RWPE2 (cell line): ENCODE measurements at regions not wholly inside any gene's neighbourhood (a gene's known extent, or its start where the extent isn't known, plus 50 kb on each side); places are given as distances from the start of the nearest gene placed in this dataset.

Experiments used
- ATAC-seq: fragments of 200-7000 bp; cut with Tn5 transposase; 3 replicates; pipeline ENCODE4 v1.9.1; 2021; ENCODE audit warnings: low read depth
- DNase-seq: peaks from one replicate; pipeline ENCODE4 v3.0.0-alpha.2; 2020; ENCODE audit warnings: low spot score
- H3K27ac ChIP-seq: fragments of 450-650 bp; 2 replicates; pipeline ENCODE4 v1.5.1; 2017; ENCODE audit warnings: mild to moderate bottlenecking; ENCODE audit not compliant: poor library complexity, severe bottlenecking
- H3K27me3 ChIP-seq: fragments of 250-450 bp; sonication (Bioruptor Pico); 2 replicates; pipeline ENCODE4 v1.5.1; 2021; ENCODE audit warnings: mild to moderate bottlenecking, moderate library complexity; ENCODE audit not compliant: insufficient read depth, poor library complexity, severe bottlenecking
- H3K36me3 ChIP-seq: fragments of 250-450 bp; sonication (Bioruptor Pico); 2 replicates; pipeline ENCODE4 v1.5.1; 2020; ENCODE audit warnings: low read depth, mild to moderate bottlenecking, moderate library complexity
- H3K4me1 ChIP-seq: fragments of 250-450 bp; sonication (Bioruptor Pico); 2 replicates; pipeline ENCODE4 v1.5.1; 2021; ENCODE audit warnings: mild to moderate bottlenecking, moderate library complexity; ENCODE audit not compliant: insufficient read depth, poor library complexity, severe bottlenecking
- H3K4me3 ChIP-seq: fragments of 250-450 bp; sonication (Bioruptor Pico); 2 replicates; pipeline ENCODE4 v1.5.1; 2021; ENCODE audit warnings: mild to moderate bottlenecking, moderate library complexity; ENCODE audit not compliant: severe bottlenecking
- H3K9me3 ChIP-seq: fragments of 250-450 bp; sonication (Bioruptor Pico); 2 replicates; pipeline ENCODE4 v1.5.1; 2021; ENCODE audit warnings: mild to moderate bottlenecking, moderate library complexity; ENCODE audit not compliant: severe bottlenecking
- TF ChIP-seq, protein P1 (sequence below): fragments of 450-650 bp; IDR thresholded peaks from one replicate; pipeline ENCODE4 v1.5.1; 2017; ENCODE audit warnings: mild to moderate bottlenecking, moderate library complexity; ENCODE audit not compliant: poor library complexity, severe bottlenecking

DNA sequence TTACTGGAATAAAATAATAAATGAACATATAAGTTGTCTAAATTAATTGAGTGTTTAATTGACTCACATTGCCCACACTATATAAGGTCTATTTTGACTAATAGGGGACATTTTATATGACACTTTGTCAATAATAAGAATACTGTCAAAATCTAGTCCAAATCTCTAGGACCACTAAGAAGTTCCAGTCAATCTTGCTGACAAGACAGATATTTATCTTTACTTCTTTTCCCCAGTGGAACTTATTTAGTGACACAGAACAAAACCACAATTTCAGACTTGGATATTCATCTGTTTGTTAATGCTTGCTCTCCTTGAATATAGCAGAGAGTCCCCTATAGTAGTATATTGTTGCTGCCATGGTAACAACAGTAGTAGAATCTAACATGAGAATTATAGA is 954.6 kb upstream of the MANEA start:
- Histone ChIP-seq H3K27me3 (peaks cover 4% of the 10 kb centered on the region), H3K4me3 (no peak overlapping the region), H3K9me3 (no peaks in the 10 kb centered on the region), H3K36me3 (no peaks in the 10 kb centered on the region), H3K27ac (no peak overlapping the region), H3K4me1 (no peaks in the 10 kb centered on the region)
- no peak for ATAC-seq
- DNase-seq, result no peak
- TF ChIP-seq, protein P1, sequence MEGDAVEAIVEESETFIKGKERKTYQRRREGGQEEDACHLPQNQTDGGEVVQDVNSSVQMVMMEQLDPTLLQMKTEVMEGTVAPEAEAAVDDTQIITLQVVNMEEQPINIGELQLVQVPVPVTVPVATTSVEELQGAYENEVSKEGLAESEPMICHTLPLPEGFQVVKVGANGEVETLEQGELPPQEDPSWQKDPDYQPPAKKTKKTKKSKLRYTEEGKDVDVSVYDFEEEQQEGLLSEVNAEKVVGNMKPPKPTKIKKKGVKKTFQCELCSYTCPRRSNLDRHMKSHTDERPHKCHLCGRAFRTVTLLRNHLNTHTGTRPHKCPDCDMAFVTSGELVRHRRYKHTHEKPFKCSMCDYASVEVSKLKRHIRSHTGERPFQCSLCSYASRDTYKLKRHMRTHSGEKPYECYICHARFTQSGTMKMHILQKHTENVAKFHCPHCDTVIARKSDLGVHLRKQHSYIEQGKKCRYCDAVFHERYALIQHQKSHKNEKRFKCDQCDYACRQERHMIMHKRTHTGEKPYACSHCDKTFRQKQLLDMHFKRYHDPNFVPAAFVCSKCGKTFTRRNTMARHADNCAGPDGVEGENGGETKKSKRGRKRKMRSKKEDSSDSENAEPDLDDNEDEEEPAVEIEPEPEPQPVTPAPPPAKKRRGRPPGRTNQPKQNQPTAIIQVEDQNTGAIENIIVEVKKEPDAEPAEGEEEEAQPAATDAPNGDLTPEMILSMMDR, result no peak

DNA sequence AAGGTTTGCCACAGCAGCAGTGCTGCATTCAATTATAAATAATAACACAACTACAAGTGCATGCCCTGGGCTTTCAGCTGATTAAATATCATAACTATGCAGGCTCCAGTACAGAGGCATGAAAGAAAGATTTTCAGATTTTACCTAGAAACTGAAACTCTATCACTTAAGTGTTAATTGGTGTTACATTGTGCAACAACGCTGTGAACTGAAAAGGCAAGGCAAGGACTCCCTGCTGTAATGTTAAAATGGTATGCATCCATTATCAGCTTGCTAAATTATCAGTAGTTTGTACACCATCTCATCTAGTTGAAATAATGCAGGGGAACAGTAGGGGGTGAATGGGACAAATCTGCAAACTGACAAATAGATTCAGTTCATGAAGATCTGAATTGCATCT is 976.7 kb upstream of the MANEA start:
- DNase-seq (no peak), ATAC-seq (no peak)
- Histone ChIP-seq H3K4me1 (no peaks in the 10 kb centered on the region), H3K27ac (no peak overlapping the region), H3K27me3 (no peaks in the 10 kb centered on the region), H3K36me3 (no peaks in the 10 kb centered on the region), H3K4me3 (no peak overlapping the region), H3K9me3 (no peaks in the 10 kb centered on the region)
- TF ChIP-seq, protein P1, result no peak

DNA sequence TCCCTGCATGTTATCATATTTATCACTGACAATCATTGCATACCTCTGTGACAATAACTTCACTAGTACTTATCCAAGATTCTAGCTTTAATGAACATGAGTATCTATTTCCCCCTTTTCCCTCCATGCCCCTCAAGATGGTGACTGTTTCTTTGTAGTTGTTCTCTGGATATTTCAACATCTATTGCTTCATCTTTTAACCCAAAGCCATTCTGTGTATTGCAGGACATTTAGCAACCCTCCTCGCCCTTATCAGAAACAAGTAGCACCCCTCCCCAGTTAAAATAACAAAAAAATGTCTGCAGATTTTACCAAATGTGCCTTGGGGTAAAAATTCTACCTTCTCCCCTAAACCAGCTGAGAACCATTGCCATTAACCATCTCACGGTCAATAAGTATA is 979.8 kb upstream of the MANEA start:
- Histone ChIP-seq H3K4me3 (no peak overlapping the region), H3K9me3 (no peaks in the 10 kb centered on the region), H3K27me3 (no peaks in the 10 kb centered on the region), H3K36me3 (no peaks in the 10 kb centered on the region), H3K27ac (no peak overlapping the region), H3K4me1 (no peaks in the 10 kb centered on the region)
- TF ChIP-seq, protein P1, result no peak
- ATAC-seq (no peak), DNase-seq (no peak)

DNA sequence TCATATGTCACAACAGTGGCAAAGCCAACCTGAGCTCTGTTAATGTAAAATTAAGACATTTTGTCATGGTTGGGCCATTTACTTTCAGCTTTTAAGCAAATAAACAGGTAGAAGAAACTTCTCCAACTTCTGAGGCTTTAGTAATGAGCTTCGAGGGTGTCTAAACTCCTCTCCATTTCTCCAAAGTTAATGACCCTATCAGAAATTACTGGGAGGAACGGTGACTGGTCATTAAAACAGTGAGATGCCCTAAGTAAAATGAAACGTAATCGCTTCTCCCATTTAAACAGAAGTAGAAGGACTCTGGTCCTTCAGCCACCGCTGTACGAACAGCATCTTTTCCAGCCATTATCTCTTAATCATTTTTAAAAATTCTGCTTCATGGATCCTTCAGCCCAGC is 986.9 kb upstream of the MANEA start:
- Histone ChIP-seq H3K27me3 (no peaks in the 10 kb centered on the region), H3K4me1 (no peaks in the 10 kb centered on the region), H3K36me3 (no peaks in the 10 kb centered on the region), H3K4me3 (no peak overlapping the region), H3K9me3 (no peaks in the 10 kb centered on the region), H3K27ac (no peak overlapping the region)
- TF ChIP-seq, protein P1, result no peak
- no peak for DNase-seq
- ATAC-seq, result no peak

DNA sequence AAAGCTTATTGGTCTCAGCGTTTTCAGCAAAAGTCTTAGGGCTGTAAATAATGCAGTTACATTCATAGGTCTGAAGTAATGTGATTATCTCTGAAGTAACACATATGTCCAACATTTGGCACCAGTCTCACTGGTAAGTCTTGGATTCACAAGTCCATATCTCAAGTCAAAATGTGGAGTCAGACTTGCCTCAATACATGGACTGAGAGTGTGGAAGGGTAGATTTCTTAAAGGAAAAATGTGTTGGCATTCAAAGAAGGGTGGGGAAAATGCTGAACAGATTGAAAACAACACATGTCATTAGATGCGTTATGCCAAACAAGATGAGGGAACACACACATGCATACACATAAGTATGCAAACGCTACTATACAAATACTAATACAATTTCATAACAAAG is 989.0 kb upstream of the MANEA start:
- H3K27ac ChIP-seq, result no peak overlapping the region
- H3K4me1 ChIP-seq, result no peaks in the 10 kb centered on the region
- TF ChIP-seq, protein P1, result no peak
- H3K27me3 ChIP-seq, result no peaks in the 10 kb centered on the region
- no peaks in the 10 kb centered on the region for H3K36me3 ChIP-seq
- no peak for DNase-seq
- ATAC-seq, result no peak
- H3K9me3 ChIP-seq, result no peaks in the 10 kb centered on the region
- no peak overlapping the region for H3K4me3 ChIP-seq
